BE2C (cell line): ENCODE measurements at regions not wholly inside any gene's neighbourhood (a gene's known extent, or its start where the extent isn't known, plus 50 kb on each side); places are given as distances from the start of the nearest gene placed in this dataset.
A peak's percentile ranks its signal among the peaks of the same experiment; 100 is the strongest.

ENCODE experiments used
- DNase-seq: peaks from one replicate; pipeline ENCODE4 v3.0.0-alpha.2; 2020
- H3K27me3 ChIP-seq: fragments of 250-450 bp; sonication (Bioruptor Pico); 2 replicates; pipeline ENCODE4 v1.5.1; 2020; ENCODE audit warnings: mild to moderate bottlenecking
- H3K36me3 ChIP-seq: fragments of 250-450 bp; sonication (Bioruptor Pico); 2 replicates; pipeline ENCODE4 v1.5.1; 2020; ENCODE audit warnings: mild to moderate bottlenecking
- H3K4me1 ChIP-seq: fragments of 250-450 bp; sonication (Bioruptor Pico); 2 replicates; pipeline ENCODE4 v1.5.1; 2020
- H3K4me3 ChIP-seq: 2 replicates; pipeline ENCODE4 v1.5.1; 2011; ENCODE audit warnings: low read depth, low read length
- H3K9me3 ChIP-seq: fragments of 250-450 bp; sonication (Bioruptor Pico); 2 replicates; pipeline ENCODE4 v1.5.1; 2020
- TF ChIP-seq, protein P1 (sequence below): IDR thresholded peaks from 2 replicates; pipeline ENCODE4 v1.5.1; 2012; ENCODE audit warnings: mild to moderate bottlenecking, low read depth, low read length

DNA sequence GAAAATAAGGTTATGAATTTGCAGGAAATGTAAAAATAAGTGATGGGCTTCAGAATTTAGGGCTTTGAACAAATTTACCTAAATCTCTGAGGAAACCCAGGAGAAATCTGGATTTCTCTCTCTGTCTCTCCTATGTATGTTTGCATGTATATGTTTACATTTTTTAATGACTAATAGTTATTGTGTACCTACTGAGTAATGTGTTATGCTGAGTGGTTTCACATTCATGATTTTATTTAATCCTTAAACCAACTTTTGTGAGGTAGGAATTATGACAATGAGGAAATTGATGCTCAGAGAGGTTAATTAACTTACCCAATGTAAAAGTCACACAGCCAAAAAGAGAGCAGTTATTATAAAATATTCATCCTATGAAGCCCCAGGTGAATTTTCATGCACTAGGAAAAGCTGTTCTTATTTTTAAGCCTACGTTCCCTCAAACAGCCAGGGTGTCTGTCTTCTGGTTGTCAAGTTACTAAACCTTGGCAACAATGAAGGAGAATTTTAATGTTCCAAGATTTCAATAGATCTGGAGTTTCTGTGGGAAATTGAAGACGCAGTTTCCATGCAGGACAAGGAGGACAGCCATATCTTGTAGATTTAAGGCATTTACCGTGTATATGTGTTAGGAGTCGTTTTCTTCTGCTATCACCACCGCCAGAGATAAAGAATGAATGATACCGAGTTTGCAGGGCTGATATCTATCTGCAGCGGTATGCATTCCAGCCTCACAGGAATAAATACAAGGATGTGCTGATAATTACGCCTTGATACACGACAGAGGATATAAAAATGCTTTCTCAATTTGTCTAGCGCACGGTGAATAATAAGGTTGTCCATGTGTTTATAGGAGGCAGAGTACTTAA is 484.8 kb downstream of the ZSWIM6 start:
- Histone ChIP-seq H3K4me3 (no peak overlapping the region), H3K9me3 (no peaks in the 10 kb centered on the region), H3K4me1 (no peaks in the 10 kb centered on the region), H3K27me3 (peaks cover 16% of the 10 kb centered on the region), H3K36me3 (no peaks in the 10 kb centered on the region)
- DNase-seq: no peak
- TF ChIP-seq, protein P1, sequence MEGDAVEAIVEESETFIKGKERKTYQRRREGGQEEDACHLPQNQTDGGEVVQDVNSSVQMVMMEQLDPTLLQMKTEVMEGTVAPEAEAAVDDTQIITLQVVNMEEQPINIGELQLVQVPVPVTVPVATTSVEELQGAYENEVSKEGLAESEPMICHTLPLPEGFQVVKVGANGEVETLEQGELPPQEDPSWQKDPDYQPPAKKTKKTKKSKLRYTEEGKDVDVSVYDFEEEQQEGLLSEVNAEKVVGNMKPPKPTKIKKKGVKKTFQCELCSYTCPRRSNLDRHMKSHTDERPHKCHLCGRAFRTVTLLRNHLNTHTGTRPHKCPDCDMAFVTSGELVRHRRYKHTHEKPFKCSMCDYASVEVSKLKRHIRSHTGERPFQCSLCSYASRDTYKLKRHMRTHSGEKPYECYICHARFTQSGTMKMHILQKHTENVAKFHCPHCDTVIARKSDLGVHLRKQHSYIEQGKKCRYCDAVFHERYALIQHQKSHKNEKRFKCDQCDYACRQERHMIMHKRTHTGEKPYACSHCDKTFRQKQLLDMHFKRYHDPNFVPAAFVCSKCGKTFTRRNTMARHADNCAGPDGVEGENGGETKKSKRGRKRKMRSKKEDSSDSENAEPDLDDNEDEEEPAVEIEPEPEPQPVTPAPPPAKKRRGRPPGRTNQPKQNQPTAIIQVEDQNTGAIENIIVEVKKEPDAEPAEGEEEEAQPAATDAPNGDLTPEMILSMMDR: no peak

DNA sequence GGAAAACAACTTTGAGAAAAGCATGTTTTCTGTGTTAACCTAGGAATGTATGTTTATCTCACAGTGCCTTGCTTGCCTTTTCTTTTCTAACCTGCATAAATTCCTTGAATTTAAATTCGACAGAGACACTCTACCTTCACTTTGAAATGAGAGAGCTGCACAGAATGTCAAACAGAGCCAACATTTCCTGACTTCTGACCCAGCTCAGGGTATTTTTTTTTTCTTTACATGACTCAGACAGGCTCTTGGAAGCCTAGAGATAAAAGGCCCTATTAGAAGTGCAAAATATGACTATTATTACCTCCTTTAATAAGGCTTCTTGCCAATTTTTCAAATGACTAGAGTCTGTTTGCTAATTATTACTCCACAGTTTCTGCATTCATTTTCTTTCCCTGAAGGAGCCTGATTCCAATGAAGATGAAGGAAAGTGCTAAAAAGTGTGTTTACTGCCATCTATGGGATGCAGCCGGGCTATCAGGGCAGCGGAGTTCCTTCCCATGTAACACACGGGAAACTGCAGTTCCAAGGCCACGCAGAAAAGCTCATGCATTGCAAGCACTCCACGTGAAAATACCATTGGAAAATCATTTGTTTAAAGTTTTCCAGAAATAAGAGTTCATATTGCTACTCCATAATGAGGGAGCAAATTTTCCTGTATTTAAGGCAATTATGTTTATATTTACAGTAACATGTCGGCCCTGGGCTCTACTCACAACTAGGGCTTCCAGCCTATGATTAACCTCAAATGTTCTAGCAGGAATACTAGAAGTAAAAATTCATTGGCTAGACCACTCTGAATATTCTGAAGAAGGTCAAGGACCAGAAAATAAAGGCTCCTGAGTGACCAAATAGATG is 485.6 kb downstream of the ZSWIM6 start:
- Histone ChIP-seq H3K36me3 (no peaks in the 10 kb centered on the region), H3K9me3 (no peaks in the 10 kb centered on the region), H3K27me3 (peaks cover 16% of the 10 kb centered on the region), H3K4me3 (no peak overlapping the region), H3K4me1 (no peaks in the 10 kb centered on the region)
- peak; percentile 56 for DNase-seq
- TF ChIP-seq, protein P1: peak; percentile 76

DNA sequence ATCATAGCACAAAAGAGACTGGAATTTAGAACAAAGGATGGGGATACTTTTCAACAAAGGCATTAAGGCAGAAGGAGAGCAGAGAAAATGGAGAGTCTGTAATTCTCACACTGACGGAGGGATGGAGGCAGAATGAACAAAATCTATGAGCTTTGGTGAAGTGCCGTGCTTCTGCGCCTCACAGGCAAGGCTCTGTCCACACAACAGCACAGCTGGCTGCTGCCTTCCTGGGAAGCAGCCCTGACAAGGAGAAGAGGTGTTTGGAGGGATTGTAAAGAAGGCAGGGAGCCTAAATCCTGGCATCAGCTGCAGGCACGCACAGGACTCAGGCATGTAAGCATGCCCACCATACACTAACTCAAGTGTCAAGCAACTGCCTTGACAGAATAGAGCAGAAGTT is 485.2 kb upstream of the KIF2A start:
- no peak for DNase-seq
- H3K36me3 ChIP-seq: no peaks in the 10 kb centered on the region
- H3K9me3 ChIP-seq: no peaks in the 10 kb centered on the region
- H3K4me1 ChIP-seq: no peaks in the 10 kb centered on the region
- TF ChIP-seq, protein P1: no peak
- no peak overlapping the region for H3K4me3 ChIP-seq
- peaks cover 16% of the 10 kb centered on the region for H3K27me3 ChIP-seq

DNA sequence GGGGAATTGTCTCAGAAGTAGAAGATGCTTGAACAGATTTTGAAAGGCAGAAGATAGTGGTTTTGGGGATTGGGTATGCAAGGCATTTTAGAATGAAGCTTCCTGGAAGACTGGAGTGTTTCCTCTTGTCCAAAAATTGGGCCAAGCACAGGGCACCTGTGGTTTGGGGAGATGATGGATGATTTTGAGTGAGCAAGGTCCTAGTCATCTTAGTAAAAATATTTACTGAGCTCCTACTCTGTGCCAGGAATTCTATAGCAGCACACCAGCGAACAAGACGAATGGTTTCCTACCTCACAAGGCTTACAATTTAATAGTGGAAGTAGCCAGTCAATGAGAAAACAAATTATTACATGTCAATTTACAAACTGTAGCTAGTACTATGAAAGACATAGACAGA is 484.4 kb upstream of the KIF2A start:
- DNase-seq: no peak
- Histone ChIP-seq H3K4me3 (no peak overlapping the region), H3K4me1 (no peaks in the 10 kb centered on the region), H3K9me3 (no peaks in the 10 kb centered on the region), H3K27me3 (peaks cover 10% of the 10 kb centered on the region), H3K36me3 (no peaks in the 10 kb centered on the region)
- TF ChIP-seq, protein P1: no peak

DNA sequence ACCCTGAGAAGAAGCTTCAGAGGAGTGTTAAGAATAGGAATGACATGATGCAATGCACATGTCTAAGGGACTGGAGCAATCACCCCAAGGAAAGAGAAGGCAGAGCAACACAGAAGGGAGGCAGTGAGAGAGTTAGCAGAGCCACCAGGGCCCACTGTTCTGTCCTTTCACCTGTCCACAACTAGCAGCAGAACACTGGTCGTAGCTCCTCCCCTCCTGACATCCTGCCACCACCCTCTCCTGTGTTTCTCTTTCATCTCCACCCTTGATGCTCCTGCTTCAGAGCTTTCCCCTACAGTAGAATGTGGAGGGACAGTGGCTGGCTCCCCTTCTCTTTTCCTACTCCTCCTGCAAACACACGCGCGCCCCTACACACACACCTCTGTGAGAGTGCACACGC is 483.4 kb upstream of the KIF2A start:
- no peaks in the 10 kb centered on the region for H3K9me3 ChIP-seq
- H3K4me3 ChIP-seq: no peak overlapping the region
- DNase-seq: no peak
- TF ChIP-seq, protein P1: no peak
- no peaks in the 10 kb centered on the region for H3K36me3 ChIP-seq
- peaks cover 8% of the 10 kb centered on the region for H3K27me3 ChIP-seq
- no peaks in the 10 kb centered on the region for H3K4me1 ChIP-seq
